HG03342 (cell line): ENCODE measurements at regions not wholly inside any gene's neighbourhood (a gene's known extent, or its start where the extent isn't known, plus 50 kb on each side); places are given as distances from the start of the nearest gene placed in this dataset.
"Not testable (repeated sequence)": the region's sequence is repeated elsewhere in the genome, so short reads cannot be mapped to it uniquely, and the experiment has no call there.

ENCODE experiments used
- ATAC-seq: cut with Tn5 transposase; IDR thresholded peaks from one replicate; pipeline ENCODE4 v1.9.1; 2021; ENCODE audit warnings: mild to moderate bottlenecking, moderate library complexity; ENCODE audit not compliant: unreplicated experiment

DNA sequence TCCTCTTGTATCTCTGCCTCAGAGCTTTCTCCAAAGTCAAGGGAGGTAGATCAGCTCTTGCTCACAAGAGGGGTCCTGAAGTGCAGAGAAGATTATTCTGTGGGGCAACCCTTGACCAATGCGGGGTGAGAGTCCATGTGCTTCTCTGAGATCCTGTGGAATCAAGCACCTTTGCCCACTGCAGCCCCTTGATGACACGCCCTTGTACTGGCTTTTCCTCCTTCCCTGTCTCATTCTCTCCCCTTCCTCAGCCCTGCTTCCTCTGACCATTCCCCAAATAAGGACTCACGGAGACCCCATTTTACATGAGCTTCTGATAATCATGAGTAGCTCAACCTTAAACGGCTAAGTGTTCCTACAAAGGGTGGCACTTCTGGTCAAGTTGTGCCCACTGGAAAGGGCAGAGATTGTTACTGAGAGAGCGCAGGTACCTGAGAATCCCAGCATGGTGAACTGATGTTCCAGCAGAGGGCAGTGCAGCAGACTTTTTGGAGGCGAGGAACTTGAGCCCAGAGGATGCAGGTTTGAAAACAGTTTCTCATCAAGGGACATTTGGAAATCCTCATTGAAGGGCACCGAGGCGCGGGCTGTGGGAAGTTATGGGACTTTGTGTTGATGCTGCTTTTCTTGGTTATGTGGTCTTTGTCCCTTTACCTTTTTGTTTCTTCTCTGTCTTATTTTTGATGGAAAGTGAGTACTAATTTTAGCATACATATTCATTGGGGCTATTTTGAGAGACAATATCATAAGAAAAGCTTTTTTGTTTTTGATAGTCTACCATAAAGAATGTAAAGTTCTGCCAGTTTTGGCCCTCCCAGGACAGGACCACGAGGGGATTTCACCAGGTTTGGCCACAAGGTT, 201.3 kb downstream of the RBM46 start:
- peak; percentile 62 for ATAC-seq

DNA sequence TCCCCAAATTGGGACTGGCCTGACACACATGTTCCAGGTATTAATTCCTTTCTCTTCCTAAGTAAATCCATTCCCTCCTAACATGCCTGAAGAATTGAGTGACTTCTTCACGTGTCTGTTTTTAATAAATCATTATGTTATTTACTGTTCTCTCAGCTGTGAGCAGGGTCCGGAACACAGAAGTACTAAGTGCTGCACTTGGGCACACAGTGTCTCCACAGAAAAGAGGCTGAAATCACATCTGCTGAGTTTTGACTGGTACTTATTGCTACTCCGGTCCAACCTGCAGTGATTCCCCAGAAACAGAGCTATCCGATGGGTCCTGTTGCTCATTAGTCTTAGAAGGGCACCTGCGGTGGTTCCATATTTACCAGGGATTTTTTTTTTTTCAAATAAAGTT, 202.6 kb downstream of the RBM46 start:
- ATAC-seq, result no peak

DNA sequence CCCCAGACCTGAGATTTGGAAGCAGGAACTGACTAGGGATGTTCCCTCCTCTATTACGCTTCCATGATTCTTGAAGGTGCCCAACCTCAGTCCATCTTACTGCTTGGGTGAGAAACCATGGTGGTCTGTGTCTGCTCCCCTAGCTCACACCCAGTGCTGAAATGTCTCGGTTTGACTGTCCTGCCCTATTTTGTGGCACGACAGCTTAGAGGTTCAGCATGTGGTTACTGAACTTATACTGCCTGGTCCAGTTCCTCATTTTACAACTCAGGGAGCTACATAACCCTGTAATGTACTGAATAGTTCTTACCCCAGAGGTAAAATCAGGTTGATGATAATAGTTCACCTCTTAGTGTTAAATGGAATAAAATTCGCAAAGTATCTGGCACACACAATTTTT, 203.1 kb downstream of the RBM46 start:
- ATAC-seq, result peak; percentile 99

DNA sequence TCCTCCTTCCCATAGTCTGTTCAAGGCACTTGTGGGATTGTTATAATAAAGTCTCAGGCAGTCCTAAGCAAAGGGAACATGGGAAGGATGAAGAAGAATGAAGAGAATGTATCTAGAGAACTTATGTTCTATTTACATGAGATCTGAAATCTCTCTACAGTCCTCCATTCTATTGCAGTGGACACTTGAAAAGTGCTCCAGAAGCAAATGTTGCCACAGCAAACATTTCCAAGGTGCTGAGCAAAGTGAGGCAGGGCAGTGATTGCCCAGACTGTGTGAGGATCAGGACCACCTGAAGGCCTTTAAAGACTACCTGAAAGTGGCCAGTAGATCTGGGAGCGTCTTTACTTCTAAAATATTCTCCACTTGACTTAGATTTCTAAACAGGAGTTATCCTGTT, 203.5 kb downstream of the RBM46 start:
- no peak for ATAC-seq

DNA sequence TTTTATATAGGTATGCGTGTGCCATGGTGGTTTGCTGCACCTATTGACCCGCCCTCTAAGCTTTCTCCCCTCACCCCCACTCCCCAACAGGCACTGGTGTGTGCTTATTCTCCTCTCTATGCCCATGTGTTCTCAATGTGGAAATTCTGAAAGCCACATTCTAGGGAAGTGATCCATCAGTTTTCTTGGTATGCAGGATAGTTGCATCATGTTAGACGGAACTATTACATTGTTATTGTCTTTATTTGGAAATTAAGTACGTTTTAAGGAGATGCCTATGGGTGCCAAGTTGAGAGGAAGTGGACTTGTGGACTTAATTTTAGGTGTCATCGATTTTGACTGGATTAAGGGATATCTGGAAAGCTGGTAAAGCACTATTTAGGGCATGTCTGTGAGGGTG, 204.6 kb downstream of the RBM46 start:
- no peak for ATAC-seq

DNA sequence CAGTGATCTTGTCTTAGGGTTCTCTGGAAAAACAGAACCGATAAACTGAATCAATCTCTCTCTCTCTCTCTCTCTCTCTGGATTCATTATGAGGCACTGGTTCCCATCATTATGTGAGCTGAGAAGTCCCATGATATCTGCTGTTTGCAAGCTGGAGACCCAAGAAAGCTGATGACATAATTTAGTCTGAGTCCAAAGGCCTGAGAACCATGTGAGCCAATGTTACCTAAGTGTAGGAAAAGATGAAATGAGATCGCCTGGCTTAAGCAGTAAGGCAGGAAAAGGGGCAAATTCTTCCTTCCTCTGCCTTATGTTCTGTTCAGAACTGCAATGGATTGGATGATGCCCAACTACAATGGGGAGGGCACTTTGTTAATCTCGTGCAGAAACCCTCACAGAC, 207.4 kb downstream of the RBM46 start:
- ATAC-seq, result no peak

DNA sequence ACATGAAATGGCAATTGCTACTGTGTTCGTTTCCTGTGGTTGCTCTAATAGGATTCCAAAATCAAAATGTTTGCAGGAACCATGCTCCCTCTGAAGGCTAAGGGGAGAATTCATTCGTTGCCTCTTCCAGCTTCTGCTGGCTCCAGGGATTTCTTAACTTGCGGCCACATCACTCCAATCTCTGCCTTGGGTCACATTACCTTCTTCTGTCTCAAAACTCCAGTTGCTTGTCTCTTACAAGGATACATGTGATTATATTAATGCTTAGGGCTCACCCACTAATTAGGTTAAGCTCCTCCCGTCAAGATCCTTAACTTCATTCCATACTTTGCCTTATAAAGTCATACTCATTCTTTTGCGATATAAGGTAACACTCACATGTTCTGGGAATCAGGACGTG, 208.4 kb downstream of the RBM46 start:
- no peak for ATAC-seq

DNA sequence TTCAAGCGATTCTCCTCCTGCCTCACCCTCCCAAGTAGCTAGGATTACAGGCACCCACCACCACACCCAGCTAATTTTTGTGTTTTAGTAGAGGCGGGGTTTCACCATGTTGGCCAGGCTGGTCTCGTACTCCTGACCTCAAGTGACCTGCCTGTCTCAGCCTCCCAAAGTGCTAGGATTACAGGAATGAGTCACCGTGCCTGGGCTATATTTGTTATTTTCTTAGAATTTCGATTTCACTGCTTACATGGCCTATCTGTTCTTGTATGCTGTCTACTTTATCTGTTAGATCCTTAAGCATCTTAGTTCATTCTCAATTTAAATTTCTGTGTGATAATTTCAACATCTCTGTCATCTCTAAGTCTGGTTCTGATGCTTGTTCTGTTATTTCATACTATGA, 210.6 kb upstream of the NPY2R start:
- not testable (repeated sequence) for ATAC-seq

DNA sequence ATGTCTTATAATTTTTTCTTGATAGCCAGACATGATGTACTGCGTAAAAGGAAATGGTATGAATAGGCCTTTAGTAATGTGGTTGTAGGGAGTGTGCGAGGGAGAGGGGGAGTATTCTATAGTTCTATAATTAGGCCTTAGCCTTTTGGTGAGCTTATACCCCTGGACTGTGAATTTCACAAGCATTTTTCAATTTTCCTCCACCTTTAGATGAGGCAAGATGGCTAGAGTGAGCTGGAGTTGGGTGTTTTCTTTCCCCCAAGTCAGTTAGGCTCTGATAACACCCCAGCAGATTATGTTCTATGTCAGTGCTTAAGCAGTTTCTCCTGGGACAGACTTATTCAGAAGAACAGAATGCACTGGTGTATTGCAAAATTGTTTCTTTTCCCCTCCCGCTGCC, 210.2 kb upstream of the NPY2R start:
- ATAC-seq, result no peak

DNA sequence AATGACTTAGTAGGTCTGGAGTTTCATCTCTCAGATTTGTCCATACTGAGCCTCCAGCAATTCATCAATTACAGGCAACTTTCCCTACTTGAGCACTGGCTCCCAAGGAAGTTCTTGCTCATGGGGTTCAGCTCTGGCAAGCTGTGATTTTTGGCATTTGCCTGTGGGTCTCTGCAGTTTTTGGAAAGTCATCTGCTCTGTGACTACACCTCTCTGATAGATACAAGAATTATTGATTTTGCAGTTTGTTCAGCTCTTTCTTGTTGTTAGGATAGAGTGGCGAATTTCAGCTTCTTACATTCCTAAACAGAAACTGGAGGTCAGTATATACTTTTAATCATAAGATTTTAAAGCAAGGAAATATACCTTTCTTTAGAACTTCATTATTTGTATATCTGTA, 209.7 kb upstream of the NPY2R start:
- no peak for ATAC-seq

DNA sequence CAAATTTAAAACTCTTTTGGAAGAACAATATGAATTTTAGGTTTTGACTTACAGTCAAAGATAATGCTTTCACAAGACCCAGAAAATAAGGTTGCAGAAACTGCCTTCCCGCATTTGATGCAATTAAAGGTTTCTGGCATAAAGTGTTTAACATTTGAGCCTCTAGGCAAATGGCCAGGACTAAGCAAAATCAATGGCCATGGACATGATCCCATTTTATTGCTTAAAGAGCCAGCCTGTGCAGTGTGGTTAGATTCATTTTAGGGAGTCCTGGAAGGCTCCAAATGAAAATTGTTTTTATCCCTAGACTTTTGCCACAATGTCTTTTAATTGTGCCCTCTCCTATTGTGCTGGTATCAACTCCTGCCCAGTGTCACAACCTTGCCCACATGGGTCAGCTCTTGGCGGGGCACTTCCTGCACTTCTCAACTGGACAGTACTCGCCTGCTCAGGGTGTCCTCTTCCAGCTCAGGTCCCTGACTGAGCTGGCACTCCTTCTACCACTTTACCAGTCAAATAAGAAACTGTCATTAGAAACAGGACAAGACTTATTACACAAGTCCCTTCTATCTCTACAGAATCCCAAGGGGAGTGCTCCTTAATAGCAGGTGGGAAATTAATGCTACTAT, 208.4 kb upstream of the NPY2R start:
- ATAC-seq, result no peak

DNA sequence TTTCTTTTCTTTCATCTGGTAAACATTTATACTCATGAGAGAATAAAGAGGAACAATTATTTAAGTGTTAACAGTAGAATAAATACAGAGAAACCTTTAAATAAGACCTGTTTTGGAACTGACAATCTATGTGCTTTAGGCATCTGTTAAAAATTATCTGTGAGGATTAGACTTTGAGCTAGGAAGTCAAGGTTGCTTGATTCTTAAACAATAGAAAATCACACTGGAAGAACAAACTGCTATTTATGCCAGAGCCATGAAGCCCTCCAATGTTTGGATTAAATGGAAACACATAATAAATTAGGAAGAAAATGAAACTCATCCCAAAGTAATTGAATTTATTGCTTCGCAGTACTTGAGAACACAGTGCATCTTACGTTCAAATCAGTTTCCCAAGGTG, 207.2 kb upstream of the NPY2R start:
- no peak for ATAC-seq

DNA sequence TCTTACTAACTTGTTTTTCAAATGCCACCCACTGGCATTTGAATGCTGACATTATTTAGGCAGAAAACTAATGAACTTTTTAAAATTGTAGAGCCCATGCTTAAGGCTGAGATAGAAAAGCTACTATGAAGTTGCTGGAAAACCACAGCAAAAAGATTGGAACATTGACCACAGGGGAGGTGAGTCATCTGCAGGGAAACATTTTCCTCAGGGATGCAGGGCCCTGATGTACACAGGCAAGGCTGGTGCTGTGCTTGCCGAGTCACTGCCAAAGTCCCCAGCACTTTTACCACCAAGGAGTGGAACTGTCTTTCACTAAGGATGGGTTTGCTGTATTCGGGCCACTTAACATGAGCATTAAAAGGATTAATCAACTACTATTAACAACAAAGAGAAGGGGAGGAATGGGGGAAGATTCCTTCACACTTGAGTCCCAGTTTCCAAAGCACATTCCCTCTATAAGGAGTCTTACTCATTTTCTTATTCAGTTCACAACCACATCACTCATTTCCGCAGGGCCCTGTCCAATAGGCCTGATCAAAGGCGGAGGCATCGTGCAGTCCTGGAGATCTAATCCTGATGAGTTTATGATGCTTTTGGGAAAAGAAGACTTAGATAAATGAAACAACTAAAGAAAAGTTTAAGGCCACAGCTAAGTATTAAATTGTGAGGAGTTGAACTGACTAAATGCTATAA, 202.9 kb upstream of the NPY2R start:
- ATAC-seq, result no peak

DNA sequence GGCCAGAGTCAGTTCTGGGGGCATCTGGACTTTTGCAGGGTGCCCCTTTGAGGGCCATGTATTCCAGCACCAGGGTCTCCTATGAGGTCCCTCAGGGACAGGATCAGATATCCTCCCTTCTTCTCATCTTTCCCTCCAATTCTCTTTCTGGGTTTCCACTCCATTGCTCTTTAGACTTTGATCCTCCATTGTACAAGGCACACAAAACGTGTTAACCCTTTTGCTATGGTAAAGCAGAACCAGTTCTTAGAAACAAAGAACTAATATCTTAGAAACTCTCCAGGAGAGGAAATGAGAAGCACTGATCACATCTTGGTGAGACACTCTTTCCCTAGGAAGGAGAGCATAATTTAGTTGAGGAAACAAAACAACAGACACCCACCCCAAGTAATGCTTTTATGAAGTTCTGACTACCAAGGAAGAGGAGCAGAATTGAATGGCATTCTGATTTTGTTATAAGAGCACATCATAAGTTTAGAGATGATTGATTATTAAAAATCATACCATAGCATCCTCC, 200.7 kb upstream of the NPY2R start:
- no peak for ATAC-seq

DNA sequence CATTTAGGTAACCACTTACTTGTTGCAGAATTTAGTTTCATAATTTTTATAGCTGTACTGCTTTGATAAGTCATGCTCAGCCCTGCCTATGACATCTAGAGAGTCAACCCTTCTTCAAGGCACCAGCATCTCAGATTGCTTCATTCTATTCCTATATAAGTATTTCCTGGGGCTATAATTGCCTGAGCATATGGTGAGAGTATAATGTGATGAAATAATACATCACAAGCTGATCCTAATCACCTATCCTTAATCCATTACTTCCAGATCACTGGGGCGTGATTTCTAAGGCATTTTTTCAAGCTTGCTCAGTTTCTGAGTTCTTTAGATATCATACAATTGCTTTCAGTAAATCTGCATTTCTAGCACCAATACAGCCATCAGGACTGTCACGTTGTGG, 200.0 kb upstream of the NPY2R start:
- ATAC-seq, result no peak

DNA sequence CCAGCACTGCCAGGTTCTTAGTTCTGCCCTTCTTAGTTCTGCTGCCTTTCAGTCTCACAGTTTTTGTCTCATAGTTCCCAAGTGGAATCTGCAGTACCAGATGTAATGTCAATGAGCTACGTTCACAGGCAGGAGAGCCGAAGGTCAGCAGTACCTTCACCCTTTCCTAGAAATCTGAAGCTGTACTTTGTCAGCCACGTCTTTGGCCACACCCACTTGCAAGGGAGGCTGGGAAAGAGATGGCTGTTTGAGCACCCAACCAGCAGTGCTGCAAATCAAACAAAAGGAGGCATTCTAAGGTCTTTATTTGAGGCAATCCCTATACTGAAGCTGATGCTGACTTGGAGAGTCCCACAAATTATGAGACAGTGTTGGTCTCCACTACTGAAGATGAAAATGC, 199.1 kb upstream of the NPY2R start:
- no peak for ATAC-seq

DNA sequence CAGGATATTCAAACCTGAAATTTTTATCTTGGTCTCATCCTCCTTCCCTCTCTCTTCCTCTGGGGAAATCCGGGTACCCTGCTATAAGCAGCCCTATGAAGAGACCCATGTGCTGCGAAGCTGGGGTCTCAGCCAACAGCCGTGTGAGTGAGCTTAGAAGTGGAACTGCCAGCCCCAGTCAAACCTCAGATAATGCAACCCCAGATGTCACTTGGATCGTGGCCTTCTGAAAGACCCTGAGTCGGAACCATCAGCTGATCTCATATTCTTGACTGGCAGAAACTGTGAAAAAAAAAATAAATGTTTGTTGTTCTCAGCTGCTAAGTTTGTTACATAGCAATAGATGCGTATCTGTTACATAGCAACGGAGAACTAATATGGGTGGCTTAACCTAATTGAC, 198.1 kb upstream of the NPY2R start:
- ATAC-seq, result no peak

DNA sequence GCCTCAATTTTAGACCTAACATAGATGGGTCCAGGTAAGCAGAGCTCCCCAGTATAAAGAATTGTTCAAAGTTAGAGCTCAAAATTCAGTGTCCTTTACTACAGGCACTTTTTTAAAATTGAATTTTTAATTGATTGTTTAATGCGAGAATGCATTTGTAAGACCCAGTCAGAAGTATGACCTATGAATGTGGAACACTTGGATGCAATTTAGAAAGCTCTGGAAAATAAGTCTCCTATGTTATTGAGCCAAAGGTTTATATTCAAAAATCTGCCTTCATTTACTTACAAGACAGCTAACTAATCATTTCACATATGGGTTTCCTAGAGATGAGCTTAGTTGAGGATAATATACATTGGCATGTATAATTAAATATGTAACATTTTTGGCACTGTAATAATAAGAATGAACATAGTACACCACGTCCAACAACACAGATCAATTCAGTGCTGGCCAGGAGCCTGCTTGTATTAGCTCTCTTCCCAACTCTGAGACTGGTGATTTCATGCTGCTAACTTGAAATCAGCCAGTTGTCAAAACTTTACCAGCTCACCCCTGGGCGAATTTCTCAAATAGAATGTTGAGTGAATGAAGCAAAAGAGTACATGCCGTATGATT, 197.2 kb upstream of the NPY2R start:
- ATAC-seq, result no peak

DNA sequence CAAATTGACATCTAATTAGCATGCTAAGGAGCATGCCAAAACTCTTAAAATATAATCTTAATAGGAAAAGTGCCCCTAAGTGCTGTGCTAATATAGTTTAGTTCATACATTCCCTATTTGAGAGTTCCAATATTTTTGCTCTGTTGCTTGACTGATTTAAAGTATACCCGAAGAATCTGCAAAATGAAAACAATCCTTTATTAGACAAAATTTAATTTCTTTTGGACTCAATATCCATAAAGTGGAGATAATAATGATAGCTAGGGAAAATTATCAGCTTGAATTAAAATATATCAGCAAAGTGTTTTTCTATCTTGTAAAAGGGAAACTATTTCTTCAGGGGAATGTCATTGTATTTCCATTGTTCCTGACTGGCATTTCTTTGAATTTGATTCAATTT, 196.0 kb upstream of the NPY2R start:
- no peak for ATAC-seq

DNA sequence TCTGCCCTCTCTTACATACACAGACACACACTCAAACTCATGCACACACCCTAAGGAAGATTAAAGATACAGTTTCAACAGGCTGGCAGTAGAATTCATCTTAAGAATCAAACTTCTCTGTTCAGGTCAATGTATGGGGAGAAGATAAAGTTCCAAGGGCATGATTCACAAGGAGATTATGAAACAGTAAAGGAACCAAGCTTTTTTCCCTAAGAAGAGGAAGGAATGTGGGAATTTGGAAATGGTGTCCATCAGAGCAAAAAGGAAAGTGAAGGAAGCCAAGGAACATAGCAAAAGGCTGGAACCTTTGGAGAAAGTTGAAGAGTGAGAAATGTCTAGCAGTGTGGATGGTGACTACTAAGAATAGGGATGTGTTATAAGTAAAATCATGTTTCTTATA, 191.0 kb upstream of the NPY2R start:
- no peak for ATAC-seq

DNA sequence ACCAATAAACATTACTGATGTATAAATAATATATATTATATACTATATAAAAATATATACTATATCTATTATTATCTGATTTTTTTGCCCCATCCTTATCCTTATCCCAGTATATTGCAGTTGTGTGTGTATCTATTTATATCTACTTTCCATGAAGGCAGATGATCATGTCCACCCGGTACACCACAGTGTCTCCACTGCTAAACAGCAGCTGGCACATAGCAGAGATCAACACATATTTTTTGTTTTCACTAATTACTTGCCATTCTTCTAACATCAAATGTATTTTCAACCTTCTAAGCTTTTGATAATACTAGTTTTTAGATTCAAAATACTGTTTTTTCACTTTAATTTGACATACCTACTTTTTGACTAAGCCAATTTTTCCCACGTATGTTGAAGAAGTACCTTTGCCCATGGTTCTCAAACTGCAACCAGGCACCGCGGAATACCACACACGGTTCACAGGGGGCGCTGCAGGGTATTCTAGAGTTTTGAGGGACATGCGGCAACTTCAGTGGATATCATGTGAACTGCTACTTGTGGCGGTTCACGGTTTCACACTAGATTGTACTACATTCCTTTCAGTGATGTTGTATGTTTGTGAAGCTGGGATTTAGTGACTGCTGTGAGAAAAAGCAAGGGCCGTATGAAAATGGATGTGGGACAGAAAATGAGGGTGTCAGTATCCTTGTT, 182.5 kb upstream of the NPY2R start:
- peak; percentile 93 for ATAC-seq
